RCC 7860 (cell line): ENCODE measurements at regions not wholly inside any gene's neighbourhood (a gene's known extent, or its start where the extent isn't known, plus 50 kb on each side); places are given as distances from the start of the nearest gene placed in this dataset.
"Not testable (repeated sequence)": the region's sequence is repeated elsewhere in the genome, so short reads cannot be mapped to it uniquely, and the experiment has no call there.

ENCODE experiments used
- DNase-seq: peaks from one replicate; pipeline ENCODE4 v3.0.0-alpha.2; 2015; ENCODE audit warnings: low spot score
- FAIRE-seq: peaks from 2 replicates; lab custom pipeline; 2012; peaks lifted over from hg19 to GRCh38; lab: Jason Lieb, UNC

DNA sequence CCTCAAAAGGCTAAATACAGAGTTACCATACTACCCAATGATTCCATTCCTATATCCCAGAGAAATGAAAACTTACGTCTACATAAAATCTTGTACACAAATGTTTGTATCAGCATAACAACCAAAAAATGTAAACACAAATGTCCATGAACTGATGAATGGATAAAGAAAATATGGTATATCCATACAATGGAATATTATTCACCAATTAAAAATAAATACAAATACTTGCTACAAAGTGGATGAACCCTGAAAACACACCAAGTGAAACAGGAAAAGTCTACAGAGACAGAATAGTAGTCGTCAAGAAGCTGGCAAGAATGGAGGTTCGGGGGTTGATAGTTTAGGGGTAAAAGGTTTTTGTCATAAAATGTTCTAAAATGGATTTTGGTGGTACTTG is 54.0 kb upstream of the ANKRD28 start:
- no peak for DNase-seq
- no peak for FAIRE-seq

DNA sequence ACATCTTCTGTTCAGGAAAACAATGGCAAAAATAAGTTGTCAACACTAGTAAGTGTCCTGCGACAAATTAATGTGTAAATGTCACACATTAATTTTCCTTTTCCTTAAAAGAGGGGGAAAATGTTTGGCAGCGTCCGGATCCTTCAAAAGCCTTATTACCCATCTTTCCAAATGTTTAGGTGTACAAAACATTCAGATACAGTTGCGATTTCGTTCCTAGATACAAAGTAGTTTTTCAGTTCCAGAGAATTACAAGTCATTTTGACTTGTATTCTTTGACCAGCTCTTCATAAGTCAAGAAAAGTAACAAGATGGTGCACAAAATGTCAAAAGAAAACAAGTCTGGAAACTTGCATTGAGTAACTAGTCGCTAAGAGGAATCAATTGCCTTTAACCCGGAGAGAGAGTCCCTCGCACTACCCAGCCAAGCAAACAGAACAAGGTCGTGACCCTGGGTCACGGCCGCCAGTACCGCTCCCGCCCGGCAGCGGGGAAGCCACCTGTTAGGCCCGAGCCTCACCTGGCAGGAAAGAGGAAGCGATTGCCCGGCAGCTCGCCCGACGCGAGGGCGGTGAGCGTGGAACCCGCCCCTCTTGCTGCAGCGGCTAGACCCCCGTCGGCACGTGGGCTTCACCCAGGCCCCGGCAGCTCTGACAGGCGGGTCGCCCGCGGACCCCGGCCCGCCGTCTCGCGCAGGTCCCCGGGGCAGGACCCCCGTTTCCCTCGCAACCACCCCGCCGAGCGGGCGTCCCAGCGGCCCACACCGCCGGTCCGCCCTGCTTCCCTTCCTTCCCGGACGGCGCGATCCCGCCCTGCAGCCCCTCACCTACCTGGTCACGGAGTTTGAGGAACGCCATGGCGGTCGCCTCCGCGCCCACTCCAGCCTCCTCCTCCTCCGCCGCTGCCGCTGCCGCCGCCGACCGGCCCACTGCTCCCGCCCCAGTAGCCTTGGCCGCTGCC is 61.0 kb upstream of the ANKRD28 start:
- DNase-seq (no peak), FAIRE-seq (no peak)

DNA sequence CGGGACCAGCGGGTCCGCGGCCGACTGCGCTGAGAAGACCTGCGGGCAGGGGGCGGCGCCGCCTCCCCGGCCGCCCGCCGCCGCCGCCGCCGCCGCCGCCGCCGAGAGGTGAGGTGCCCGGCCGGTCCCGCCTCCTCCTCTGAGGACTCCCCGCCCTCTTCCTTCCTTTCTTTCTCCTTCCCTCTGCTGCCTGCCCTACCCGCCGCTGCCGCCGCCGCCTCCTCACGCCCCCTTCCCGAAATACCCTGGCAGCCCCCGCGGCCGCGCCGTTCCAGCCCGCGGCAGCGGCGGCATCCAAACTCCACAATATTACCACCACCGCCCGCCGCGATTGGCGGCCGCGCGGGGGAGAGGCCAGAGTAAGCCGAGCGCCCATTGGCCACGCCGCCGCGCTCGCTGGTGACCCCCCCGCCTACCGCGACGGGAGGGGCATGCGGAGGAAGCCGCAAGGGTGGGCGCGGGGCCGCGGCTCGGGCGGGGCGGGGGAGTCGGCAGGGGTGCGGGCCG is 61.8 kb upstream of the ANKRD28 start:
- FAIRE-seq (no peak), DNase-seq (peak; percentile 67)

DNA sequence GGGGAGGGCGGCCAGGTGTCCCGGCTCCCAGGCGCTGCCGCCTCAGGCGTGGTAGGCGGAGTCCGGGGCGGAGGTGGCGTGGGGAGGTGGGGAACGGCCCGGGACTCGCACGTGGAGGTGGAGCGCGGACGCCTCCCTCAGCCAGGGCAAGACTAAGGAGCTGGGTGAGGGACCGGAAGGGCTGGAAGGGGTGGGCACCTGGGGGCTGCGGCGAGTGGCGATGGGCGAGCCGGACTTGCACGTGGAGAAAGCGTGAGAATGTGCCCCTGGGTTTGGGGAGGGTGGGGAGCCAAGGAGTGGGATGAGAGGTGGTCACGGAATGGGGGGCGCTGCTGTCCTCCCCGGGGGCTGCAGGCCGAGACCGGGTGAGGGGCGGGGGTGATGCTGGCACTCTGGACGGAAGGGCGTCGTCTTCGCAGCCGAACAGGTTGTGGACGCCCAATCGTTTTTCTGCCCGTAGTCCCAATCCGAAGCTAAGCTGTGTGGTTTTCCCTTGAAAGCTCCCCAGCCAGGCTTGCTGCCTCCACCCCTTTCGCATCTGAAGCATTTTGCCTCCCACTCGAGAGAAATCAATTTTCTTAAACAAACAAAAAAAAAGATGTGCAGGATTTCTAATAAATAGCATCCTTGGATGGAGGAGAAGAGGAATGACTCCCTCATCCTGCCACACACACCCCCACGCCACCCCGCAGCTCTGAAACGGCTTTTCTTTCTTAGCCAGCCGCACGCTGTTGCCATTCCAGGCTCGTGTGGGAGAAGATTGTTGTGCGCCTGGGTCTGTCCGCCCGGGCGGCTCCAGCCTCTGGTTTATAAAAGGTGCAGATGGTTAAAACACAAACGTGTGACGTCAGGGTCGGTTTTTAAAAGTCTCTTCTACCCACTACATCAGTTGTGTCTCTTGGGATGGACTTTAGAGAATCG is 62.5 kb upstream of the ANKRD28 start:
- no peak for FAIRE-seq

DNA sequence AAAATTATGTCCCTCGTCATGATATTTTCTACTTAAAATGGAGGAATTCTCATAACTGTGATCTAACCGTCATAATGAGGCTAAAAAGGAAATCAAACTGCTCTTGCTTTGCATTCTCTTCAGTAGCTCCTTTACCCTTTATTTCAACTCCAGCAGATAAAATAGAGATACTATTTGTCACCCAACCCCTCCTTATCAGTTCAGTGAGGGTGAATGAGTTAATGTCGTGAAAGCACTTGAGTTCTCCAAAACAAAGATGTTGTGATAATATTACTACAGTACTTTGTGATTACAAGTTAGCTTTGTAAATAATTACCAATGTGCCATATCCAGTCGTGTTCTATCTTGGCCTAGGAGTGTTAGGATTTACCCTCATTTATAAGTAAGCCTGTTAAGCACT is 63.4 kb upstream of the ANKRD28 start:
- DNase-seq (no peak), FAIRE-seq (no peak)

More for the DNA sequence above, 62.5 kb upstream of the ANKRD28 start:
- DNase-seq = peak; percentile 37

DNA sequence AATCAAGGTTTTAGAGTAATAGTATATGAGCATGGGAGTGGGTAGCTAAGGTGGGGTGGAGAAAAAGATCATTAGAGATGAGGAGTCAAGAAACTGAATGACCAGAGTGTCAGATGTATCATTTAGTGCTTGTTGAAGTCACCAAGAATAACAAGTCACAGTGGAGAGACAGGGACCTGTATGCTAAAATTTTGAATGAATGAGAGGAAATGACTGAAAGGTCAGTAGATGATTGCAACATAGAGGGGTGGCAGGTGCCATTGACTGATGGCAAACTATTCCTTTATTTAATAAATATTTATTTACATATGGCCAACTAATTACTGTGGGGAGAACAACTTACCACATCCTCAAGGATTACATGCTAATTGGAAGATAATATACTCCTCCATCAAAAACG is 75.0 kb upstream of the ANKRD28 start:
- no peak for FAIRE-seq

DNA sequence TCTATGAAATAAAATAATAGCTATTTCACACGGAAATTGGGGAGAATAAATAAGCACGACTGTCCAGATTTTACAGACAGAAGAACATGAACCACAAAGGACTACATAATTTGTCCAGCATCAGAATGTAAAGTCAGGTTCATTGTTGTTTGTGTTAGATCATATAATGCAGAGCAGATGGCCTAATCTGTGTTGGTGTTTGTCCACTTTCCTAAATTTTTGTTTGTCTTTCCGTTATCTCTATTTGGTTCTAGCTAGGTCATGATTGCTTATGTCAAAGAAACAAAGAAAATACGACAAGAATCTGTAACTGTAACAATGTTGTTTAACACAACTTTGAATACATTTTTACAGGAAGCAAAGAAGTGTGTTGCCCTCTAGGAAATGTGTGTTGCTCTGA is 75.6 kb upstream of the ANKRD28 start:
- DNase-seq (no peak), FAIRE-seq (no peak)

More for the DNA sequence above, 75.0 kb upstream of the ANKRD28 start:
- no peak for DNase-seq

DNA sequence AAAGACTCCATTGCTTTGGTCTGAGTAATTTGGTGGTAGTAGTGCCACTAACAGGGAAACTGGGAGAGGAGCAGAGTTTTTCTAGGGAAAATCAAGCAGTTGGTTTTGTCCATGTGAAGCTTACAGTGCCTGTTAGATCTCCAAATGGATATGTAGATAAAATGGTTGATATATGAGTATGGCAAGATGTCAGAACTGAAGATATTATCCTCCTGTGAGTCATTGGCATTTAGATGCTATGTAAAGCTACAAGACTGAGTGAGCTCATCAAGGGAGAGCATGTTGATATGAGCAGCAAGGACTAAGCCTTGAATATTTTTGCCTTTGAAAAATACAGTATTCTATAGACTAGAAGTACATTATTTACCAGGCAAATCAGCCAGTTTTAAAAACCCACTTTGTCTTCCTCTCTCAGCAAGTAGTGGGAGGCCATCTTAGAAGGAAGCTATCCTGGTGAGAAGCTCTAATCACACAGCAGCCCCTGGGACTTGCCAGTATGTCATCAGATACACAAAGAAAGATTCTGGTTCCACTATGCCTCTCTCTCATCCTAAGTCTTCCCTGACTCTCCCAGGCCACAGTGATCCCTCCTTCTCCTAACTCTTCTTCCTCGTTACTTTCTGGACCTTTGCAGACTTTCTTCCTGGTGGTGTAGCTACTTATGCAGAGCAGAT is 77.4 kb upstream of the ANKRD28 start:
- FAIRE-seq (no peak), DNase-seq (peak; percentile 23)

DNA sequence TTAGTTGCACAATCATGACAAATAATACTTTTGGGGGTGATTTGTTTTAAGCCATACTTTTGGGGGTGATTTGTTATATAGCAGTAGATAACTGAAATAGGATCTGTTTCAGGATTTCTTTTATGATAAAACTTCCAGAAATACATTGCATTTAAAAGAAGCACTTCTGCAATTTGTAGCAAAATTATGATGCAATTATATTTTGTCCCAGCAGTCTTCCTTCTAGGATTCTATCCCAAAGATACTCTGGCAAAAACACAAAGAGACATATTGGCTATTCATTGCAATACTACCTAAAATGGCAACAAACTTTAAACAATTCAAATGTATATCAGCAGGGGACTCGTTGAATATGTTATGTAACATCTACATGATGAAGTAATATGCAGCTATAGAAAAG is 78.9 kb upstream of the ANKRD28 start:
- no peak for FAIRE-seq
- DNase-seq = no peak

DNA sequence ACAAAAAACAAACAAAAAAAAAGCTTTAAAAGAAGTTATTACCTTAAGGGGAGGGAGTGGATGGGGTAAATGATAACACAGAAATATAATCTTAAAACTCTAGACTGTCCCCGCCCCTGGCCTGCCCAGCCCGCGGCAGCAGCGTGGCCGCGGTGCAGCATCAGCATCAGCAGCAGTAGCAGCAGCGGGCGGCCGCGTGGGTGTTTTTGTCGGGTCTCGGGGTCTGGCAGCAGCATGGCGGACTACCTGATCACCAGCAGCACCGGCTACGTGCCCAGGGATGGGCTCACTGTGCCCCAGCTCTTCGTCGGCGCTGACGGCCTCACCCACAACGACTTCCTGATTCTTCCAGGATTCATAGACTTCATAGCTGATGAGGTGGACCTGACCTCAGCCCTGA is 80.0 kb upstream of the ANKRD28 start:
- FAIRE-seq (no peak), DNase-seq (no peak)

DNA sequence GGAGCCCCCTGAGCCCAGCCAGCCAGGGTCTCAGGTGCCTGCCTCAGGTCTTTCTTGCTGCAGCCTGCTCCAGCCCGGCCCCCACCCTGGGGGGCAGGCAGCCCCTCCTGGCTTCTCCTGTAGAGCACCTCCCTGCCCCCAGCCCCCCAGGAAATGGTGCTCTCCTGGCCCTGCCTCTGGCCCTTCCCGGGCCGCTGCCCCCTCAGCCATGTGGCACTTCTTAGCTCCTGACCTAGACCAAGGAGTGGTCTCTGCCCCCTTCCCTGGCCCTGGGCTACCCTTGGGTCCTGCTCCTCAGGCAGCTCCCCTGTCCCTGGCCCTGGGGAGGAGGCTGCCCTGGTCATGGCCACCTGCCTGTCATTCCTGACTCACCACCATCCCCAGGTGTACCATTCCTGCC is 82.0 kb upstream of the ANKRD28 start:
- not testable (repeated sequence) for FAIRE-seq, DNase-seq

DNA sequence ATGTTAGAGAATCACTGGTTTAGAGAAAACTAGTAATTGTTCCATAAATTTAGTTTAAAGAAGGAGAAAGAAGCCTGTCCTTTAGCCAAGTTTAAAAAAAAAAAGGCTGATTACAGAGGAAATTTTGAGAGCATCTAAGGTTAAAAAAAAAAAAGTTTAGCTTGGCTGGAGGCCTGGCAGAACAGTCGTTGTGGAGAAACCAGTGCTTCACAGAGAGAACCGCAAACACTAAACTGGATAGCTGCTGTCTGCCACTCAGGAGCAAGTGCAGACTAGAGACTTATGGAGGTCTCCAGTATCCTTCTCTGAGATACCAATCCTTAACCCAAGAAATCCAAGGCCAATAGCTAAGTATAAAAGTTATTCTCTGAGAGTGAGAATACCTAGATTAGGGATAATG is 84.8 kb upstream of the ANKRD28 start:
- FAIRE-seq = no peak
- DNase-seq = no peak

DNA sequence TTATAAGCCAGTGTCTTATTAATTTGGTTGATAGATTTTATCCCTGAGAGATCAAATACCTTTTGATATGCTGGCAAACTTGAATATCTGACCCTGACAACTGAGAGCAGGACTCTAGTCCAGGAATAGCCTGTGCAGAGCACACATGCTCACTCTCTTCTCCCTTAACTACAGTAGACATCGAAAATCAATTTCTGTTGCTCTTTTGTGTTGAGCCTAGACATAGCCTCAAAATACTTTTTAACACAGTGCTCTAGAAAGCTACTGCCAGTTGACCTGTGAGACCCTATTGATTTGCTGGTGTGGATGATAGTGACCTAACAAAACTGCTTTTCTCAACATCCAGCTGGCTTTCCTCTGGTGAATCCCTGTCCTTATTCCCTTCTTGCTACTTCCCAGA is 86.4 kb upstream of the ANKRD28 start:
- FAIRE-seq = no peak
- no peak for DNase-seq

DNA sequence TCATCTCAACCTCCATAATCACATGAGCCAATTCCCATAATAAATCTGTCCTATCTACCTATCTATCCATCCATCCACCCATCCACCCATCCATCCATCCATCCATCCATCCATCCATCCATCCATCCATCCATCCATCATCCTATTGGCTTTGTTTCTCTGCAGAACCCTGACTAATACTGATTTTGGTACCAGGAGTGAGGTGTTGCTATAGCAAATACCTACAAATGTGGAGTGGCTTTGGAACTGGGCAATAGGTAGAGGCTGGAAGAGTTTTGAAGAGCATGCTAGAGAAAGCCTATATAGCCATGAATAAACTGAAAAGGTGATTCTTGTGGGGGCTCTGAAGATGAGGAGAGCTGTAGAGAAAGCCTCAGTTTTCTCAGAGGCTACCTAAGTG is 88.7 kb upstream of the ANKRD28 start:
- DNase-seq = no peak
- FAIRE-seq = no peak

DNA sequence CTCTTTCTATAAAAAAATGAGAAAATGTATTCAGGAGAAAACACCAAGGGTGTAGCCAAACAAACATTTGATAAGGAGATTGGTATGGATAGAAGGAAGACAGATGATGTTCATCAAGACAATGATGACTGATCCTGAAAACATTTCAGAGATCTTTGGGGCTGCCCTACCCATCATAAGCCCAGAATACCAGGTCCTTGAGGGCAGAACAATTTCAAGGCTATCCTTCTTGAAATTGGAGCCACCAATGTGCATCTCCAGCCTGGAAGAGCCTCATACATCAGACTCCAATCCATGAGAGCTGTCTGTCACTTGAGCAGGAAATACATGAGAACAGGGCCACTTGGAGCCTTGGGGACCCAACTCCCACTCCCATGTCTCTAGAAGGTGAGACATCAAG is 89.5 kb upstream of the ANKRD28 start:
- DNase-seq (no peak), FAIRE-seq (no peak)

DNA sequence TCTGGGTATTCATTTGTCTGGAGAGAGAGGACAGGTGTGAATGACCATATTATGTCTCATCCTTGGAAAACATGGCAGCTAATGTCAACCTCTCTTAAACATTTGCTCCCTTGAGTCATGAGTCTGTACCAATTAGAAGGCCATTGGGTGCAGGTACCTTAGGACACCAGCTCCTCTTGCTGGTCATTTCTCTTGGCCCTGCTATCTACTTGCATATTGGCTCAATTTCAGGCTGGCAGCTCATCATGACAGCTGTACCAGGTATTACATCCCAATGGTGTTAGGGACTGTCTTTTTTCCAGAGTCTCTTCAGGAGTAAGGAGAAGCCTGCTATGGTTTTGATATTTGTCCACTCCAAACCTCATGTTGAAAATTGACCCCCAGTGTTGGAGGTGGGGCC is 92.2 kb upstream of the ANKRD28 start:
- no peak for DNase-seq
- FAIRE-seq = no peak

DNA sequence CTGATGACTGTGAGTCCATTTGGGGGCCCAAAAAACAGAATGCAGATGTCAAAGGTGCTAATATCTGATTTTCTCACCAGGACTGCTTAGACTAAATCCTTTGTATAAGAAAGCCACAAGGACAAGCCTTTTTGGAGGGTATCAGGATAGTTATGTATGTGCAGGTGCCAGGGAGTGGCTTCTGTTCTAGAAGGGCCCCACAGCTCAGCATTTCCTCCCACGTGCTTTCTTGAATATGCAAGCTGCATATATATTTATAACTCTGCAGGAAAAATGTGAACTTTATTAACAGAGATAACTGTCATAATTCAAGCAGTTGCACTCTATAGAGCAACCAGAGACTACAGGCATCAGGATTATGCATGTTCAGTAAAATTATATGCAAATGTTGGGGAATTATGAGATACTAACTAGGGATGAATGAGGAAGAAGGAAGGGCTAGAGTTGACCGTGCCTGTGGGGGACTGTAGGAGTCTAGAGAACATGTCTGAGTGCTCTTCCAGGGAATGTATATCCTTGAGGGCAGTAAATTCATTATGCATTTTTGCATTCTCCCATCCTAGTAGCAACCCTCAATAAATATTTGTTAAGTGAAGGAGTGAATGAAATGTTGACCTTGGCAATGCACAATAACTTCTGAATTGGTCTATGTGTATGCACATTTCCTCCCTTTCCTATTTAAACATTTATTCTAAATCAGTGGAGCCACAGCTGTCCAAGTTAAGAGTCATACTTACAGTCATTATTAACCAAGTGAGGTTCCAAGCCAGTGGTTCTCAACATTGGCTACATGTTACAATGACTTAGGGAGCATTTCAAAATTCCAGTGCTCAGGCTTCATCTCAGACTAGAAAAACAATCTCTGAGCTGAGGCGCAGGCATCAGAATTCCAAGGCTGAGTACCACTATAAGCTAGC is 94.8 kb upstream of the ANKRD28 start:
- DNase-seq (peak; percentile 68), FAIRE-seq (peak; percentile 93)

DNA sequence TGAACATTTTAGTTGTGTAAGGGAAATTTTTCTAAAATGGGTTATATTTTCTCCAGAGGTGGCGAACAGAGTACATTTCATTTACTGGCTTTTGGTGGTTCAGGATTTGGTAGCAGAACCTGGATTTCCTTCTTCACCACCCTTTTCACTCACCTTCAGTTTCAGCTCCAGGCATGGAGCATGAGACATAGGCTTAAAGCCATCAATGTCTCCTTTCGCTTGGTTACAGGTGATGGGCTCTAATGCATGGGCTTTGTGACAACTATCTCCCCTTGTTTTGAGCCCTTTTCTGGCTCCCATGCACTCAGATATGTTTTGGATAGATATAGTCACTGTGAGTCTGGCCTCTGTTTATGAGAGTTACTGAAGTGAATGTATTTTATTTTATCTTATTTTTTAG is 96.6 kb upstream of the ANKRD28 start:
- DNase-seq = no peak
- no peak for FAIRE-seq

DNA sequence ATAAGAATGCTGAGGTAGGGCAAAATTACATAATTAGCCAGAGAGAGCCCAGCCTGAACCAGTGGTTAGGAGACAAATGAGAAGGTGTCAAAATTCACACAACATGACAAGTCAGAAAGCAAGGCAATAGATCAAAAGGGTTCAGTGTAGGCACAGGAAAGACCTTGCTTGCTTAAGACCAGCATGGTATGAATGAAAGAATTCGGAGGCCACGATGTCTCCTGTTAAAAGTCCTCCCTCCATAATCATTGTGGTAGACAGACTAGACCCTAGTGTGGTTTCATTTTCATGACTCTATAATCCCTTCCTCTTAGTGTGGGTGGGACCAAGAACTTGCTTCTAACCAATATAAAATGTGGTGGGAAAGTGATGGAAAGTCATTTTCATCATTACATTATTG is 98.7 kb upstream of the ANKRD28 start:
- FAIRE-seq (no peak), DNase-seq (no peak)

DNA sequence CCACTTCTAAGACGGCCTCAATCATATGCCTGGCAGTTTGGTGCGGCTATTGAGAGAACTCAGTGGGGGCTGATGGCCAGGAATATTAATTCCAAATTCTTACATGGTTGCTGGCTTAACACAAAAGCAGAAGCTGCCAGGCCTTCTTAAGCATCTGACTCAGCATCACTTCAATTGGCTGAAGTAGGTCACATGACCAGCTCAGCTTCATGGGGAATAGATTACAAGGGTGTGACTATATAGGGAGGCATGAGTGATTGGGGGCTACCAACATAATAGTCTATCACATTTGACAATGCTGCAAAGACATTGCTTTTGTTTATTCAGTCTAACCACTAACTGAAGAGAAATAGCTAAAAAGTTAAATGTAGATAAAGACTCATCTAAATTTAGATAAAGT is 101.6 kb upstream of the ANKRD28 start:
- peak; percentile 35 for DNase-seq
- FAIRE-seq = no peak
